ENCODE measurements at regions not wholly inside any gene's neighbourhood (a gene's known extent, or its start where the extent isn't known, plus 50 kb on each side); places are given as distances from the start of the nearest gene placed in this dataset.

DNA sequence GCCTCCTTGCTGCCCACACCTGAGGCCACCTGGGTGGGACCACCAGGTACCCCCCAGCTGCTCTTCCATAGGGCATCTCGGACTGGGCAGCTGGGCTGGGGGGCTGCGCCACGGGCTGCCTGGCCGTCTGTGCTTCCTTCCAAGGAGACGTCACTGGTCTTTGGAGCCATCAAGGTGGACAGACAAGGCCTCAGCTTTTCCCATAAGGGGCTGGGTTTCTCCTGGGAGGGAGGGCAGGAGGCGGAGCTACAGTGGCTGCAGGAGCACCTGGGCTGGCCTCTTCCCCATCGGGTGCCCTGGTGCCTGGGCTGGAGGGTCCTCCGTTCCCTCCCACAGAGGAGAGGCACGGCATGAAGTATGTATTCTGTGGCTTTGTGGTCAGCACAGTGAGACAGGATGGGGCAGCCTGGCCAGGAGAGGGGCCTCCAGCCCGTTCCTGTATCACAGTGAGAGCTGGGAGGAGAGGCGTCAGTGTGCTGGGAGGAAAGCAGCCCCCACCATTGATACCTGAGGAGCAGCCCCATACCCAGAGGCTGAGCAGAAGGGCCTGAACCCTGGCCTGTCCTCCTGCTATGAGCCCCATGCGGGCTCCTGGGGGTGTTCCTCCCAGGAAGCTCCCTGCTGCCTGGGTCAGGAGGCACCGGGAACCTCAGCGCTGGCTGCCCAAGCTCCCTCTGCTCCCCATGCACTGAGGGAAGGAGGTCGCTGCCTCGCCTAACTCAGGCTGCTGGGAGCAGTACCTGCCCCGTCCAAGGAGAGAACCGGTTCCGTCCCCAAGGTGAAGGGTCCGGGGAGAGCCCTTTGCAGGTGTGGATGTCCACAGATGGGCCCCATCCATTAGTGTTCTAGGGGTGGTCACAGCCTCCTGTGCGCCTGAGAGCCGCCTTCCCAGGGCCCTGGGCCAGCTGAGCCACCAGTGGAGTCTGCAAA lies 1075.0 kb downstream of the BRD1 start:
- Histone ChIP-seq H2BK15ac (ENCODE audit: low read length) (no peak overlapping the region), H4K8ac (ENCODE audit: low read depth, low read length) (peak overlapping the region; percentile 17), H3K23ac (ENCODE audit: low read depth, low read length, poor library complexity) (peak overlapping the region; percentile 67), H3K9me3 (replicated peaks in 1 of 2; ENCODE audit: control insufficient read depth in 2 of 2, insufficient read depth in 1 of 2, low read depth in 1 of 2, low read length in 2 of 2) (peaks cover 0 to 2% of the 10 kb centered on the region in 2 donors), H3K14ac (ENCODE audit: low read length) (peak overlapping the region; percentile 38), H4K91ac (ENCODE audit: low read depth, low read length, poor library complexity) (no peak overlapping the region), H3K36me3 (replicated peaks in 1 of 2; ENCODE audit: control insufficient read depth in 2 of 2, insufficient read depth in 2 of 2, low read length in 2 of 2) (no peaks in the 10 kb centered on the region), H3K9ac (ENCODE audit: low read depth, low read length, poor library complexity) (peak overlapping the region; percentile 74), H2BK5ac (ENCODE audit: low read length) (peak overlapping the region; percentile 13), H3K4me1 (ENCODE audit: control insufficient read depth in 2 of 2, insufficient read depth in 1 of 2, low read depth in 1 of 2, low read length in 2 of 2) (peaks cover 0 to 2% of the 10 kb centered on the region in 2 donors), H2AK5ac (ENCODE audit: low read depth, low read length) (peak overlapping the region; percentile 63), H3K79me1 (ENCODE audit: low read depth, low read length) (peaks cover 7% of the 10 kb centered on the region), H2BK120ac (ENCODE audit: low read depth, low read length) (no peak overlapping the region), H3K4me2 (ENCODE audit: insufficient read depth, low read length, poor library complexity, severe bottlenecking) (peak overlapping the region; percentile 25), H2BK12ac (ENCODE audit: low read length) (no peak overlapping the region), H2AFZ (ENCODE audit: low read length) (no peak overlapping the region), H3K4ac (ENCODE audit: low read length) (no peak overlapping the region), H3K18ac (ENCODE audit: low read length) (peak overlapping the region; percentile 27), H3K4me3 (ENCODE audit: low read length in 2 of 2) (no peak overlapping the region), H3K27ac (replicated peaks; ENCODE audit: low read length) (no peak overlapping the region), H3K27me3 (ENCODE audit: control insufficient read depth in 3 of 3, insufficient read depth in 3 of 3, low read depth in 1 of 3, low read length in 3 of 3) (peaks cover 0 to 2% (median 0%) of the 10 kb centered on the region in 3 experiments)
- DNase-seq (ENCODE audit: low spot score): no peak
- no CpG with 5 or more reads among the region's 22 CpGs for WGBS, 2 donors (ENCODE audit: extremely low coverage in 2 of 2, insufficient read length in 2 of 2, insufficient replicate concordance in 1 of 2)

- Histone ChIP-seq H3K4ac (ENCODE audit: low read length) (no peak overlapping the region), H3K9me3 (replicated peaks in 1 of 2; ENCODE audit: control insufficient read depth in 2 of 2, insufficient read depth in 1 of 2, low read depth in 1 of 2, low read length in 2 of 2) (peaks cover 0 to 2% of the 10 kb centered on the region in 2 donors), H2AFZ (ENCODE audit: low read length) (no peak overlapping the region), H2AK5ac (ENCODE audit: low read depth, low read length) (no peak overlapping the region), H3K18ac (ENCODE audit: low read length) (peak overlapping the region; percentile 28), H3K9ac (ENCODE audit: low read depth, low read length, poor library complexity) (no peak overlapping the region), H3K36me3 (replicated peaks in 1 of 2; ENCODE audit: control insufficient read depth in 2 of 2, insufficient read depth in 2 of 2, low read length in 2 of 2) (peaks cover 0 to 2% of the 10 kb centered on the region in 2 donors), H3K27me3 (ENCODE audit: control insufficient read depth in 3 of 3, insufficient read depth in 3 of 3, low read depth in 1 of 3, low read length in 3 of 3) (no peaks in the 10 kb centered on the region), H3K79me1 (ENCODE audit: low read depth, low read length) (peaks cover 7% of the 10 kb centered on the region), H2BK5ac (ENCODE audit: low read length) (peak overlapping the region; percentile 13), H3K4me2 (ENCODE audit: insufficient read depth, low read length, poor library complexity, severe bottlenecking) (no peak overlapping the region), H3K4me3 (ENCODE audit: low read length in 2 of 2) (no peak overlapping the region), H4K8ac (ENCODE audit: low read depth, low read length) (no peak overlapping the region), H4K91ac (ENCODE audit: low read depth, low read length, poor library complexity) (no peak overlapping the region), H2BK15ac (ENCODE audit: low read length) (no peak overlapping the region), H3K27ac (replicated peaks; ENCODE audit: low read length) (no peak overlapping the region), H3K14ac (ENCODE audit: low read length) (peak overlapping the region; percentile 27), H3K4me1 (ENCODE audit: control insufficient read depth in 2 of 2, insufficient read depth in 1 of 2, low read depth in 1 of 2, low read length in 2 of 2) (peaks cover 0 to 2% of the 10 kb centered on the region in 2 donors), H2BK120ac (ENCODE audit: low read depth, low read length) (no peak overlapping the region), H2BK12ac (ENCODE audit: low read length) (no peak overlapping the region), H3K23ac (ENCODE audit: low read depth, low read length, poor library complexity) (no peak overlapping the region)
- no peak for DNase-seq (ENCODE audit: low spot score)
- WGBS, 2 donors (ENCODE audit: extremely low coverage in 2 of 2, insufficient read length in 2 of 2, insufficient replicate concordance in 1 of 2): no CpG with 5 or more reads among the region's 26 CpGs
Measured at GRCh38 chr22:48751539-48752437, 1075.9 kb downstream of the BRD1 start.

GRCh38 chr22:48750826-48751440 lies 1076.7 kb downstream of the BRD1 start:
- no peak overlapping the region for H4K91ac ChIP-seq (ENCODE audit: low read depth, low read length, poor library complexity)
- no peaks in the 10 kb centered on the region for H3K4me1 ChIP-seq (ENCODE audit: control insufficient read depth in 2 of 2, insufficient read depth in 1 of 2, low read depth in 1 of 2, low read length in 2 of 2)
- no peak overlapping the region for H2BK5ac ChIP-seq (ENCODE audit: low read length)
- no peak overlapping the region for H3K4me2 ChIP-seq (ENCODE audit: insufficient read depth, low read length, poor library complexity, severe bottlenecking)
- peak overlapping the region; percentile 31 for H3K23ac ChIP-seq (ENCODE audit: low read depth, low read length, poor library complexity)
- no peak overlapping the region for H3K18ac ChIP-seq (ENCODE audit: low read length)
- peaks cover 0 to 2% of the 10 kb centered on the region in 2 donors for H3K36me3 ChIP-seq (replicated peaks in 1 of 2; ENCODE audit: control insufficient read depth in 2 of 2, insufficient read depth in 2 of 2, low read length in 2 of 2)
- H2BK12ac ChIP-seq (ENCODE audit: low read length): no peak overlapping the region
- H2AK5ac ChIP-seq (ENCODE audit: low read depth, low read length): peak overlapping the region; percentile 70
- H3K4ac ChIP-seq (ENCODE audit: low read length): no peak overlapping the region
- H3K27me3 ChIP-seq (ENCODE audit: control insufficient read depth in 3 of 3, insufficient read depth in 3 of 3, low read depth in 1 of 3, low read length in 3 of 3): no peaks in the 10 kb centered on the region
- no peak overlapping the region for H3K4me3 ChIP-seq (ENCODE audit: low read length in 2 of 2)
- WGBS, 2 donors (ENCODE audit: extremely low coverage in 2 of 2, insufficient read length in 2 of 2, insufficient replicate concordance in 1 of 2): no CpG with 5 or more reads among the region's 46 CpGs
- peaks cover 0 to 2% of the 10 kb centered on the region in 2 donors for H3K9me3 ChIP-seq (replicated peaks in 1 of 2; ENCODE audit: control insufficient read depth in 2 of 2, insufficient read depth in 1 of 2, low read depth in 1 of 2, low read length in 2 of 2)
- no peak overlapping the region for H3K27ac ChIP-seq (replicated peaks; ENCODE audit: low read length)
- DNase-seq (ENCODE audit: low spot score): no peak
- peaks cover 7% of the 10 kb centered on the region for H3K79me1 ChIP-seq (ENCODE audit: low read depth, low read length)
- H3K14ac ChIP-seq (ENCODE audit: low read length): no peak overlapping the region
- H3K9ac ChIP-seq (ENCODE audit: low read depth, low read length, poor library complexity): no peak overlapping the region
- H4K8ac ChIP-seq (ENCODE audit: low read depth, low read length): no peak overlapping the region
- no peak overlapping the region for H2BK15ac ChIP-seq (ENCODE audit: low read length)
- no peak overlapping the region for H2AFZ ChIP-seq (ENCODE audit: low read length)
- no peak overlapping the region for H2BK120ac ChIP-seq (ENCODE audit: low read depth, low read length)
